Fibroblast of the aortic adventitia (primary cell): ENCODE measurements at regions not wholly inside any gene's neighbourhood (a gene's known extent, or its start where the extent isn't known, plus 50 kb on each side); places are given as distances from the start of the nearest gene placed in this dataset.

Experiments
- DNase-seq: peaks from one replicate; pipeline ENCODE4 v3.0.0-alpha.2; 2010; ENCODE audit warnings: low read depth
- H3K4me3 ChIP-seq: 2 replicates; pipeline ENCODE4 v1.5.1; 2011; ENCODE audit warnings: low read depth, mild to moderate bottlenecking, control low read depth, low read length, moderate library complexity
- TF ChIP-seq, protein P1 (sequence below): IDR thresholded peaks from 2 replicates; pipeline ENCODE4 v1.5.1; 2011; ENCODE audit warnings: mild to moderate bottlenecking, low read length, control low read depth, inconsistent platforms; ENCODE audit not compliant: insufficient read depth

DNA sequence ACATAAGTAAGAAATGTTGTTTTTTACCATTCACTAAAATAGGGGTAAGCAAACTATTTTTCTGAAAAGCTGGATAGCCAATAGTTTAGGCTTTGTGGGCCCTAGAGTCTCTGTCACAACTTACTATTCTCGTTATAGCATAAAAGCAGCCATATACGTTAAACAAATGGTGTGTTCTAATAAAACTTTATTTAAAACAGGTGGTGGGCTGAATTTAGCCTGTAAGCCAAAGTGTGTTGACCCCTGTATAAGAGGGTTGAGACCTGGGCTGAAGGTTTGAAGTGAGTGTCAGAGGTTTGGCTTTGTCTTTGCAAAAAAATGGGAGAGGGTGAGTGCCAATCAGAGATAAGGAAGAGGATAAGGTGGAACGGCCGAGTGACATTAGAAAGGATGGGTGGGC, 197.2 kb downstream of the RNF144B start:
- H3K4me3 ChIP-seq, result no peak overlapping the region
- TF ChIP-seq, protein P1, sequence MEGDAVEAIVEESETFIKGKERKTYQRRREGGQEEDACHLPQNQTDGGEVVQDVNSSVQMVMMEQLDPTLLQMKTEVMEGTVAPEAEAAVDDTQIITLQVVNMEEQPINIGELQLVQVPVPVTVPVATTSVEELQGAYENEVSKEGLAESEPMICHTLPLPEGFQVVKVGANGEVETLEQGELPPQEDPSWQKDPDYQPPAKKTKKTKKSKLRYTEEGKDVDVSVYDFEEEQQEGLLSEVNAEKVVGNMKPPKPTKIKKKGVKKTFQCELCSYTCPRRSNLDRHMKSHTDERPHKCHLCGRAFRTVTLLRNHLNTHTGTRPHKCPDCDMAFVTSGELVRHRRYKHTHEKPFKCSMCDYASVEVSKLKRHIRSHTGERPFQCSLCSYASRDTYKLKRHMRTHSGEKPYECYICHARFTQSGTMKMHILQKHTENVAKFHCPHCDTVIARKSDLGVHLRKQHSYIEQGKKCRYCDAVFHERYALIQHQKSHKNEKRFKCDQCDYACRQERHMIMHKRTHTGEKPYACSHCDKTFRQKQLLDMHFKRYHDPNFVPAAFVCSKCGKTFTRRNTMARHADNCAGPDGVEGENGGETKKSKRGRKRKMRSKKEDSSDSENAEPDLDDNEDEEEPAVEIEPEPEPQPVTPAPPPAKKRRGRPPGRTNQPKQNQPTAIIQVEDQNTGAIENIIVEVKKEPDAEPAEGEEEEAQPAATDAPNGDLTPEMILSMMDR, result no peak
- no peak for DNase-seq

DNA sequence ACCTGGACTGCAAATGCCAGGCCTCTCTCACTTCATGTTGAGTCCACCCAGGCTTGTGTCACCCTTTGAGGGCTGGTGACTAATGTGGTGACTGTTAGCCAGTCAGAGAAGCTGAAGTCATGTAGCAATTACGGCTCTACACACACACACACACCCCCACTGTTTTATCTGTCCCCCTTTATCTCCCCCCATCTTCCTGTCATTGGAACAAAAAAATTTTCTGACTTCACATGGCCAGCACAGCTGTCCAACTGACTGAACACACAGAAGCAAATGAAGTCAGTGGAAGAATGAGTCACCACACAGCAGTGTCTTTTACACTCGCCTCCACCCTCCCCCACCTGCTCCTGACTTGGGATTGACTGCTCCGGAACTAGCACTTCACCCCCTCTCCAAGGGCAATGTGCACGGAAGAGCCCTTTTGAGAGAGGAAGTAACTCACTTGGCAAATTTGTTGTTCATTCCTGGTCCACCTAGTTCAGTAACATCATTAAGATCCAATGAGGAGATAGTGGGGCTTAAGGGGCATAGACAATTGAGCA, 198.0 kb downstream of the RNF144B start:
- peak; percentile 61 for DNase-seq
- TF ChIP-seq, protein P1, result no peak
- no peak overlapping the region for H3K4me3 ChIP-seq

DNA sequence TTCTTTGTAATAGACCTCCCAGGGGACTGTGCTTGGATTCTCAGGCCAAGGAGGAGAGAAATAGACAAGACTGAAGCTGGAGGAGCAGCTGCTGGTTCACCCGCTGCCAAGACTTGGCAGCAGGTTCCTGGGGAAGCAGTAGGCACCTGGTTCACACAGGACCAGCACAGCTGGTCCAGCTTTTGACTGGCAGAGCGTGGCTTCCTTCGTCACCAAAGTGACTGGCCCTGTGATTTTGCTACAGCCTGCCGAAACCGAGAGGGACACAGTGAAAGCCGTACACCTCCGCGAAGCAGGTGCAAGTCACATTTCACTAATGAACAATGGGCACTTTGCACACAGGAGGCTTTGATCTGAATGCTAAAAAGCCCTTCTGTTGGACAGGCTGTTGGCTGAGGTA, 199.0 kb downstream of the RNF144B start:
- no peak overlapping the region for H3K4me3 ChIP-seq
- DNase-seq, result no peak
- TF ChIP-seq, protein P1, result no peak

DNA sequence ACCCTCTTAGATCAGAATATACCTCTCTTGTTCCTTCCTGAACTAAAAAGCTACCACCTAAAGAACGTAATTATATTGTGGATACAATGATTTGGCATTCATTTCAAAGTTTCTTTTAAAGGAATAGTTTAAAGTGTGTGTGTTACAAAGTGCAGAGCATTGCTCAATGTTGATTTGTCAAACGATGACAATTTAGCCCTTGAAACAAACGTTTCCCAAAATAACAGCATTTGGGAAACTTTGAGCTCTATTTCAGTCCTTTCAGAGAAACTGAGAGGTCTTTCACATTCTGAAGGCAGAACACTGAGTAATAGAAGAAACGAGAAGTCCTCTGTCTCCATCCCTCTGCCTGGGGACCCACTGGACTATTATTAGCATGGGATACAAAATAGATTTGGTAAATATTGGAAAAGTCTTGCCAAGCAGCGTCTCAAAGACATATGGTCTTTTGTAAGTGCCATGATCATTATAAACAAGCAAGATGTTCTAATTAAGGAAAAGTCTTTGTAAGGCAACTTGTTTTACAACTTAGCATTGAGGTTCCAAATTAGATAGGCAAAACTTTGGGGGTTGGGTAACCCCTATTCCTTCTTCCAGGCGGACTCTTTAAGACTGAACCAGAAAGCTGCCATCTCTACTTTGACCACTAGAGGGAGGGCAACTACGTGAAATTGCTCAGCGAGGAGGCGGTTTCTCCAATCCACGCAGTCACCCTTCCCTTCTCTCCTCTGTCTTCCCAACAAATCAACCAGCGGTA, 208.8 kb downstream of the RNF144B start:
- DNase-seq, result peak; percentile 81
- no peak overlapping the region for H3K4me3 ChIP-seq
- TF ChIP-seq, protein P1, result peak; percentile 96

DNA sequence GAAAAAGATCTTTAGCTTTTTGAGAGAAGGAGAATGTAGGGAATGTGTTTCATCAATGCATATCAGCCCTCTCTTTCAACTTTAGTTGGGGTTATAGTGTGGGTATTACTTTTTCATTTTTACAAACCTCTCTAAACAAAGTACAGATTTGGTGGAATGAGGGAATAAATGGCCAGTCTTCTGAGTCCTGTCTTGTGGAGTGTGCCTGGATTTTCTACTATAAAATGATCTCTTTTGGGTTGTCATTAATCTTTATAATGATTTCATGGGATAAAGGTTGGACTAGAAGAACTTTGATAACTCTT, 209.3 kb downstream of the RNF144B start:
- TF ChIP-seq, protein P1, result no peak
- no peak for DNase-seq
- no peak overlapping the region for H3K4me3 ChIP-seq

DNA sequence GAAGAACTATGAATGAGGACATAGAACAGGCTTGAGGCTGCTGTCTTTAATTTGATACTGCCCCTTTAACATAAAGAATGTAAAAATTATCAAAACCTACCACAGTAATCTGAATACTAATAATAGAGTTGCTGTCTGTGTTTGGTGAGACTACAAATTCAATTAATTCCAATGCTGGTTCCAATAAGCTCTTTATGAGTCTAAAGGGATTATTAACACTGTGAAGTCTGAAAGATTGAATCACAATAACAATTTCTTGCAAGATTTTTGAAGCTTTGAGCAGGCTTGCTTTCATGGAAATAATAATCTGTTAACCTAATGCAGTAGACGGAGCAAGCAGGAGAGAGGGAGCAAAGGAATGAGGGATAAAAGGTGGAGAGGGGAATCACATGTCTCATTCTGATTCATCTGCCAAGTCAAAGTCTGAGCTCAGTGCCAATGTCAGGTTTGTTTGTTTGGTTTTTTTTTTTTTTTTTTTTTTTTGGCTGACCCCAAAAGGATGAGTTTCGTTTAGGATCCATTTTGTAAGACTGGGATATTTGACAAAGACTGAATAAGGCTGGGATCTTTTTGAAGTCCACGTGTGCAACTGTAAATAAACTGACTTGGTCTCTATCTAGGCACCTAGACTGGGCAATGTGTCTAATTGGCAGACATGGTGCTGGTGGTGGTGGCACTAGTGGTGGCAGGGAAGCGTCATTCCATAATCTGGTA, 211.6 kb downstream of the RNF144B start:
- no peak overlapping the region for H3K4me3 ChIP-seq
- TF ChIP-seq, protein P1, result no peak
- no peak for DNase-seq
